Heart left ventricle (tissue), 13 donors: ENCODE measurements at regions not wholly inside any gene's neighbourhood (a gene's known extent, or its start where the extent isn't known, plus 50 kb on each side); places are given as distances from the start of the nearest gene placed in this dataset.

Experiments
- CTCF ChIP-seq, 12 donors: fragments of 200-600 bp; sonication (generic) in 4 of 12; IDR thresholded peaks; one replicate each; pipeline versions ENCODE4 v1.5.0 to v1.8.0; 2018 to 2022; ENCODE audit warnings: antibody characterized with exemption in 12 of 12, mild to moderate bottlenecking in 5 of 12
- POLR2A ChIP-seq, 2 donors: fragments of 450-650 bp; IDR thresholded peaks; one replicate each; pipeline ENCODE4 v1.6.1; 2017; ENCODE audit warnings: antibody characterized with exemption in 2 of 2, mild to moderate bottlenecking in 2 of 2, moderate library complexity in 2 of 2
- donor health status: ischemic (EF 13 %, LVEDD 7.1; RV severe dilation, severe dysfunction).
- donor health status: DM: no; HTN: yes; CAD: no.
- donor health status: DM: no; HTN: no; CAD: no.
- donor health status: ischemic (EF 25% LVEDD 6.9; RV normal size, moderate dysfunction).
- donor health status: ischemic (EF 25% LVEDD 5.7; RV mildly dilated, moderate dysfunction).
- donor health status: ischemic (EF 35%, LVEDD 5.7; RV mildly dilated, moderate dysfunction).
- donor health status: nonischemic (EF 11% LVEDD 7.7; RV severe dilation, severe dysfunction).
- donor health status: DM: yes; HTN: yes; CAD: no.
- donor health status: PGD.
- donor health status: ischemic (EF 29% LVEDD 5.4; RV normal size, mild dysfunction).
- donor health status: nonischemic (EF 23%, LVEDD 6.1; RV moderate dilation, normal function).

GRCh38 chr7:19526639-19527038 lies 182.2 kb downstream of the POLR1F start:
- no peak for TF ChIP-seq CTCF (IDR thresholded peaks at IDR 0.05)
- no peak for TF ChIP-seq POLR2A (IDR thresholded peaks at IDR 0.05)
